Activated T-helper 17 cell treated with anti-CD3 and anti-CD28 coated beads, Interleukin-2, amount 50 U/mL, for 72 hours (primary cell): ENCODE measurements at regions not wholly inside any gene's neighbourhood (a gene's known extent, or its start where the extent isn't known, plus 50 kb on each side); places are given as distances from the start of the nearest gene placed in this dataset.
"Not testable (repeated sequence)": the region's sequence is repeated elsewhere in the genome, so short reads cannot be mapped to it uniquely, and the experiment has no call there.

Experiments used
- ATAC-seq: fragments of 150-1000 bp; cut with Tn5 transposase; replicated peaks from 2 replicates; pipeline ENCODE4 v1.10.0; 2021; ENCODE audit warnings: mild to moderate bottlenecking, moderate library complexity
- H3K27ac Mint-ChIP-seq: one replicate; pipeline ENCODE4 v1.8.0; 2022; ENCODE audit warnings: mixed read lengths
- H3K27me3 Mint-ChIP-seq: one replicate; pipeline ENCODE4 v1.8.0; 2022; ENCODE audit warnings: mixed read lengths
- H3K36me3 Mint-ChIP-seq: one replicate; pipeline ENCODE4 v1.8.0; 2022; ENCODE audit warnings: low read depth, mild to moderate bottlenecking, mixed read lengths
- H3K4me1 Mint-ChIP-seq: one replicate; pipeline ENCODE4 v1.8.0; 2022; ENCODE audit warnings: mixed read lengths
- H3K4me3 Mint-ChIP-seq: one replicate; pipeline ENCODE4 v1.8.0; 2022; ENCODE audit warnings: mild to moderate bottlenecking, mixed read lengths
- H3K9me3 Mint-ChIP-seq: one replicate; pipeline ENCODE4 v1.8.0; 2022; ENCODE audit warnings: mixed read lengths

DNA sequence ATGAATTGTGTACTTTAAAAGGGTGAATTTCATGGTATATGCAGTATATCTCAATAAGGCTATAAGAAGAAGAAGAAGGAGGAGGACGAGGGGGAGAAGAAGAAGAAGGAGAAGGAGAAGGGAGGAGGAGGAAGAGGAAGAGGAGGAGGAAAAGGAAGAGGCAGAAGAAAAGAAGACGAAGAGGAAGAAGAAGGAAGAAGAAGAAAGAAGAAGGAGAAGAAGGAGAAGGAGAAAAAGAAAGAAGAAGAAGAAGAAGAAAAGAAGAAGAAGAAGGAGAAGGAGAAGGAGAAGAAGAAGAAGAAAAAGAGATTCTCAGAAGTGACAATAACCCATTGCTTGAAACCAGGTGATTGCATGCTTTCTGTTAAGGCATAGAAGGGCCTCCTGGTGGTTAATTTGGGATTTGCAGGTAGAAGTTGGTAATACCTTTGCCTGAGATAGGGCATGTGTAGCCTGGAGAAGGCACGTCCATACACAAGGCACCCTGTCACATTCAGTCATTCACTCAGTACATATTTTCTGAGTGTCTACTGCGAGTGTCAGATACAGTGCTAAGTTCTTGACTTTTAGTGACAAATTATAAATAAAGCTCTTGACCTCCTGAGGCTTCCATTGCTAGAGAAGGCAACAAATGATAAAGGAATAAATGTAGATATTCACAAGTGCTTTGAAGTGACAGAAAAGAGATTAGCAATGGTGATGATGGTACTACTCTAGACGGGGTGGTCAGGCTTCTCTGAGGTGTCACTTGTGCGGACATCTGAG, 231.3 kb downstream of the NPR3 start:
- Mint-ChIP-seq H3K27me3 (no peaks in the 10 kb centered on the region), H3K27ac (no peak overlapping the region), H3K9me3 (peaks cover 8% of the 10 kb centered on the region), H3K36me3 (no peaks in the 10 kb centered on the region), H3K4me3 (no peak overlapping the region), H3K4me1 (no peaks in the 10 kb centered on the region)
- peak; percentile 18 for ATAC-seq

DNA sequence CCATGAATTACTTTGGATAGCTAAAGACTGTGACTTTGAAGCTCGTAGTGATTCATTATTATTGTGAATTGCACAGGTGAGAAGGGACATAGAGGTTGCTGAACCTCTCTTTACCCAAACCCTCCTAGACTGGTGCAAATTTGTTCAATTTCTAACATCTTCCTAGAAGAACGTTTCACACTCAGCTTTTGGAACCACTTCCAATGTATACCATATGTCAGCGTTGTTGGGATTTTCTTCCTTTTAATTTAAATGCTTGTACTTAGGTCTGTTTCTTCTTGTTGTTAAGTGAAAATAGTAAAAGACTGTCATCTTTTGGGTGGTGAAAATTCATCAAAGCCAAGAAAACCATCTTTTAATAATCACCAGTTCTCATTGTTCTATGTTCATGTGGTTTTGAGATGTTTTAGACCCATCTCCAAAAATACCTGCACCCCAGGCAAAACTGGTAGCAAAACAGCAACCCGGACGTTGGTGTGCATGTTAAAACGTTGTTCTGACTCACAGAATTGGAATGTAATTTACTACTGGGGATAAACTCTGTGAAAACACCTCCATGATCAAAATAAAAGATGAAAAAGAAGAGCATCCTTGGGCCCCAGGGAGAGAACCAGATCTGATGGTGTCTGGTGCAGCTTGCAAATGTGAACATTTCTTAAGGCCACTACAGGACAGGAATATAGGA, 238.3 kb downstream of the NPR3 start:
- no peaks in the 10 kb centered on the region for H3K9me3 Mint-ChIP-seq
- H3K36me3 Mint-ChIP-seq, result no peaks in the 10 kb centered on the region
- no peak overlapping the region for H3K27ac Mint-ChIP-seq
- H3K4me3 Mint-ChIP-seq, result no peak overlapping the region
- no peaks in the 10 kb centered on the region for H3K4me1 Mint-ChIP-seq
- H3K27me3 Mint-ChIP-seq, result no peaks in the 10 kb centered on the region
- no peak for ATAC-seq

DNA sequence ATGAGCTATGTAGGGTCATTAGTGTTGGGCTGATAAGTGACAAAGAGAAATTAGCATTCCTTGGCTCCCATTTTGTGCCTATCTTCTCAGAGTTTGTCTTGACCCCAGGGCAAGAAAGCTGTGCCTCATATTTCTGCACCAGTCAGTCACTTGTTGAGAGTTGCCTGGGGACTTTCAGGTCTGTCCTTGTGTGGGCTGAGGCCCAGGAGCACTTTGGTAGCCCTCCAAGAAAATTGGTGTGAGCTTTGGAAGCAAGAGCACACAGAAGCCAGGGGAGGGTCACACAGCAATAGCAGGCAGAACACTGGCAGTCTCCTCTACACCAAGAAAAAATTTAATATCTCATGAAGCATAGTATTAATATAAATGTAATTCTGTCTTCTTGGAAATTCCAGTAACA, 239.9 kb downstream of the NPR3 start:
- no peaks in the 10 kb centered on the region for H3K4me1 Mint-ChIP-seq
- H3K27ac Mint-ChIP-seq, result no peak overlapping the region
- ATAC-seq, result no peak
- no peaks in the 10 kb centered on the region for H3K36me3 Mint-ChIP-seq
- no peak overlapping the region for H3K4me3 Mint-ChIP-seq
- no peaks in the 10 kb centered on the region for H3K9me3 Mint-ChIP-seq
- H3K27me3 Mint-ChIP-seq, result no peaks in the 10 kb centered on the region

DNA sequence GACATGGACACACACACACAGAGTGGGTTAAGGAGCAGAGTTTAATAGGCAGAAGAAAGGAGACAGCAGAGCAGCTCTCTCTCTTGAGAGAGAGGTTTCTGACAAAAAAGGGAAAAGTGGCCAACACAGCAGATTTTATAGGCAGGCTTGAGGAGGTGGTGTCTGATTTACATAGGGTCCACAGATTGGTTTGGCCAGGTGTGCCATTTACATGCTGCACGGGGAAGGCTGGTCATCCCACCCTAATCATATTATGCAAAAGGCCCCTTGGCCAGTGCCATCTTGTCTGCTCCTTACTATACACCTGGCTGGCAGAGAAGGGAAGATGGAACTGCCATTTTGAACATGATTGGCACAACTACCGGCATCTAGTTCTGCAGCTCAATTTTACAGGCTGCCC, 240.8 kb downstream of the NPR3 start:
- no peak for ATAC-seq
- no peaks in the 10 kb centered on the region for H3K9me3 Mint-ChIP-seq
- H3K36me3 Mint-ChIP-seq, result no peaks in the 10 kb centered on the region
- no peaks in the 10 kb centered on the region for H3K27me3 Mint-ChIP-seq
- H3K4me3 Mint-ChIP-seq, result no peak overlapping the region
- no peaks in the 10 kb centered on the region for H3K4me1 Mint-ChIP-seq
- no peak overlapping the region for H3K27ac Mint-ChIP-seq

GRCh38 chr5:32952421-32952820, 241.3 kb downstream of the NPR3 start:
- not testable (repeated sequence) for H3K4me1 Mint-ChIP-seq, H3K36me3 Mint-ChIP-seq, H3K4me3 Mint-ChIP-seq, H3K27me3 Mint-ChIP-seq, ATAC-seq, H3K27ac Mint-ChIP-seq, H3K9me3 Mint-ChIP-seq

GRCh38 chr5:32953694-32954093, 242.6 kb downstream of the NPR3 start:
- peaks cover 10% of the 10 kb centered on the region for H3K9me3 Mint-ChIP-seq
- H3K36me3 Mint-ChIP-seq, result no peaks in the 10 kb centered on the region
- H3K27ac Mint-ChIP-seq, result no peak overlapping the region
- ATAC-seq, result no peak
- no peak overlapping the region for H3K4me3 Mint-ChIP-seq
- no peaks in the 10 kb centered on the region for H3K4me1 Mint-ChIP-seq
- H3K27me3 Mint-ChIP-seq, result no peaks in the 10 kb centered on the region

GRCh38 chr5:32955814-32956213, 244.7 kb downstream of the NPR3 start:
- no peak for ATAC-seq
- no peak overlapping the region for H3K27ac Mint-ChIP-seq
- H3K4me3 Mint-ChIP-seq, result no peak overlapping the region
- H3K9me3 Mint-ChIP-seq, result peaks cover 10% of the 10 kb centered on the region
- no peaks in the 10 kb centered on the region for H3K4me1 Mint-ChIP-seq
- no peaks in the 10 kb centered on the region for H3K36me3 Mint-ChIP-seq
- H3K27me3 Mint-ChIP-seq, result no peaks in the 10 kb centered on the region

GRCh38 chr5:32960340-32961058, 249.4 kb downstream of the NPR3 start:
- no peak for ATAC-seq
- Mint-ChIP-seq H3K4me1 (no peaks in the 10 kb centered on the region), H3K36me3 (no peaks in the 10 kb centered on the region), H3K9me3 (peaks cover 10% of the 10 kb centered on the region), H3K27ac (no peak overlapping the region), H3K27me3 (no peaks in the 10 kb centered on the region), H3K4me3 (no peak overlapping the region)

- no peak overlapping the region for H3K27ac Mint-ChIP-seq
- H3K4me3 Mint-ChIP-seq, result no peak overlapping the region
- peaks cover 10% of the 10 kb centered on the region for H3K9me3 Mint-ChIP-seq
- H3K27me3 Mint-ChIP-seq, result no peaks in the 10 kb centered on the region
- H3K36me3 Mint-ChIP-seq, result no peaks in the 10 kb centered on the region
- ATAC-seq, result no peak
- no peaks in the 10 kb centered on the region for H3K4me1 Mint-ChIP-seq
These were observed 249.9 kb downstream of the NPR3 start for GRCh38 chr5:32961059-32961415.

DNA sequence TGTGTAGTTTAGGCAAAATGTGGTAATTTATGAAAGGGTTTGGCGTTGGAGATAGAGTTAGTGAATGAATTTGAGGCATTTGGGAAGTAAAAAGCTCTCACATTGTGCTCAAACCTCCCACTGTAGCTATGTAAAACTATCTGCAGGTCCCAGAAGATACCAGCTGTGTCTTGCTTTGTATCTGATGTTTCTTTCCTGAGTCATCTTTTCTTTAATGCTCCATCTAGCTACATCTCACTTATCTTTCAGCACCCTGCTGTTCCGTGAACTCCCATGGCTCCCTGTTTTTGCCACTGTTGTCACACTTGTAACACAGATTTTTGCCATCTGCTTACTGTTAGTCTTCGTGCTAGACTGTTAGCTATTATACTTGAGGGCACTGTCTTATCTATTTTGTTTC, 253.1 kb downstream of the NPR3 start:
- Mint-ChIP-seq H3K9me3 (peaks cover 4% of the 10 kb centered on the region), H3K4me3 (no peak overlapping the region), H3K36me3 (no peaks in the 10 kb centered on the region), H3K4me1 (no peaks in the 10 kb centered on the region), H3K27me3 (no peaks in the 10 kb centered on the region), H3K27ac (no peak overlapping the region)
- no peak for ATAC-seq

DNA sequence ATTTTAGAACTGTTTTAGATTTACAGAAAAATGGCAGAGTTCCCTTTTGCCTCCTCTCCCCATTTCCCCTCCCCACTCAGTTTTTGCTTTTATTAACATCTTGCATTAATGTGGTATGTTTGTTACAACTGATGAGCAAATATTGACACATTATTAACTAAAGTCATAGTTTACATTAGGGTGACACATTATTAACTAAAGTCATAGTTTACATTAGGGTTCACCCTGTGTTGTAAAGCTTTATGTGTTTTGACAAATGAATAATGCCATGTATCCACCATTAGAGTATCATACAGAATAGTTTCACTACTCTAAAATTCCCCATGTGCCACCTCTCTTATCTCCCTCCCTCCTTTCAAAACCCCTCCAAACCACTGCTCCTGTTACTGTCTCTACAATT, 262.5 kb downstream of the NPR3 start:
- no peak for ATAC-seq
- H3K4me3 Mint-ChIP-seq, result no peak overlapping the region
- no peak overlapping the region for H3K27ac Mint-ChIP-seq
- H3K4me1 Mint-ChIP-seq, result no peaks in the 10 kb centered on the region
- H3K36me3 Mint-ChIP-seq, result no peaks in the 10 kb centered on the region
- H3K9me3 Mint-ChIP-seq, result peaks cover under 1% of the 10 kb centered on the region
- H3K27me3 Mint-ChIP-seq, result no peaks in the 10 kb centered on the region

GRCh38 chr5:32975656-32976375, 264.7 kb downstream of the NPR3 start:
- Mint-ChIP-seq H3K27me3 (peaks cover 4% of the 10 kb centered on the region), H3K9me3 (no peaks in the 10 kb centered on the region)

GRCh38 chr5:32981061-32981460, 269.9 kb downstream of the NPR3 start:
- Mint-ChIP-seq H3K36me3 (no peaks in the 10 kb centered on the region), H3K9me3 (peaks cover 9% of the 10 kb centered on the region), H3K4me1 (no peaks in the 10 kb centered on the region), H3K4me3 (no peak overlapping the region), H3K27me3 (peaks cover 4% of the 10 kb centered on the region), H3K27ac (no peak overlapping the region)
- ATAC-seq, result no peak

More at GRCh38 chr5:32975656-32976375, 264.7 kb downstream of the NPR3 start:
- Mint-ChIP-seq H3K4me1 (no peaks in the 10 kb centered on the region), H3K36me3 (no peaks in the 10 kb centered on the region), H3K27ac (no peak overlapping the region), H3K4me3 (no peak overlapping the region)
- no peak for ATAC-seq

- no peak overlapping the region for H3K27ac Mint-ChIP-seq
- no peak overlapping the region for H3K4me3 Mint-ChIP-seq
- ATAC-seq, result no peak
- no peaks in the 10 kb centered on the region for H3K27me3 Mint-ChIP-seq
- no peaks in the 10 kb centered on the region for H3K4me1 Mint-ChIP-seq
- peaks cover 12% of the 10 kb centered on the region for H3K9me3 Mint-ChIP-seq
- H3K36me3 Mint-ChIP-seq, result no peaks in the 10 kb centered on the region
These were observed 273.9 kb downstream of the NPR3 start for GRCh38 chr5:32984851-32985610.
